ENCODE measurements at regions not wholly inside any gene's neighbourhood (a gene's known extent, or its start where the extent isn't known, plus 50 kb on each side); places are given as distances from the start of the nearest gene placed in this dataset.

- intact Hi-C loops (cut with DNase I): no loop called here
- Histone ChIP-seq H3K4me1 (ENCODE audit: insufficient read depth) (no peaks in the 10 kb centered on the region), H3K4me3 (no peak overlapping the region), H3K9me3 (no peaks in the 10 kb centered on the region), H3K27ac (no peak overlapping the region), H3K27me3 (no peaks in the 10 kb centered on the region), H3K36me3 (no peaks in the 10 kb centered on the region)
- TF ChIP-seq CTCF (IDR thresholded peaks at IDR 0.05) (no peak), EP300 (IDR thresholded peaks at IDR 0.05) (no peak), POLR2A (IDR thresholded peaks at IDR 0.05) (no peak)
- no peak for DNase-seq
Measured at GRCh38 chr4:30413915-30414314, 306.3 kb upstream of the PCDH7 start.

- no peak for TF ChIP-seq EP300 (IDR thresholded peaks at IDR 0.05)
- no peak for TF ChIP-seq CTCF (IDR thresholded peaks at IDR 0.05)
- TF ChIP-seq POLR2A (IDR thresholded peaks at IDR 0.05): no peak
- H3K27me3 ChIP-seq: no peaks in the 10 kb centered on the region
- H3K36me3 ChIP-seq: no peaks in the 10 kb centered on the region
- WGBS, 3 donors: 57 to 66% (median 60%) methylated on average over 3 of the region's 3 CpGs
- H3K4me1 ChIP-seq (ENCODE audit: insufficient read depth): no peaks in the 10 kb centered on the region
- DNase-seq: no peak
- no peak overlapping the region for H3K4me3 ChIP-seq
- no peaks in the 10 kb centered on the region for H3K9me3 ChIP-seq
- no peak overlapping the region for H3K27ac ChIP-seq
- intact Hi-C loops (cut with DNase I): no loop called here
Measured at GRCh38 chr4:30416547-30416946, 303.6 kb upstream of the PCDH7 start.

GRCh38 chr4:30427932-30428331 lies 292.2 kb upstream of the PCDH7 start:
- H3K4me1 ChIP-seq (ENCODE audit: insufficient read depth): no peaks in the 10 kb centered on the region
- H3K27me3 ChIP-seq: no peaks in the 10 kb centered on the region
- H3K36me3 ChIP-seq: no peaks in the 10 kb centered on the region
- H3K4me3 ChIP-seq: no peak overlapping the region
- no peaks in the 10 kb centered on the region for H3K9me3 ChIP-seq
- no peak overlapping the region for H3K27ac ChIP-seq
- 91 to 95% (median 93%) methylated on average over 2 of the region's 2 CpGs for WGBS, 3 donors
- intact Hi-C loops (cut with DNase I): no loop called here
- DNase-seq: no peak
- TF ChIP-seq POLR2A (IDR thresholded peaks at IDR 0.05) (no peak), EP300 (IDR thresholded peaks at IDR 0.05) (no peak), CTCF (IDR thresholded peaks at IDR 0.05) (no peak)

- Histone ChIP-seq H3K4me1 (ENCODE audit: insufficient read depth) (no peaks in the 10 kb centered on the region), H3K9me3 (no peaks in the 10 kb centered on the region), H3K27ac (no peak overlapping the region), H3K27me3 (no peaks in the 10 kb centered on the region), H3K4me3 (no peak overlapping the region), H3K36me3 (no peaks in the 10 kb centered on the region)
- WGBS, 3 donors: 50 to 62% (median 56%) methylated on average over 6 of the region's 6 CpGs
- no peak for DNase-seq
- TF ChIP-seq POLR2A (IDR thresholded peaks at IDR 0.05) (no peak), EP300 (IDR thresholded peaks at IDR 0.05) (no peak), CTCF (IDR thresholded peaks at IDR 0.05) (no peak)
- intact Hi-C loops (cut with DNase I): no loop called here
Measured at GRCh38 chr4:30429813-30430761, 290.1 kb upstream of the PCDH7 start.
